GM18505 (cell line): ENCODE measurements at regions not wholly inside any gene's neighbourhood (a gene's known extent, or its start where the extent isn't known, plus 50 kb on each side); places are given as distances from the start of the nearest gene placed in this dataset.

ENCODE experiments used
- ATAC-seq: cut with Tn5 transposase; IDR thresholded peaks from one replicate; pipeline ENCODE4 v1.9.1; 2021; ENCODE audit not compliant: unreplicated experiment
- POLR2A ChIP-seq: IDR thresholded peaks from 4 replicates; pipeline ENCODE4 v1.6.1; 2011; ENCODE audit warnings: borderline replicate concordance; ENCODE audit not compliant: insufficient read depth, insufficient read length; ENCODE audit errors: extremely low read depth

GRCh38 chr7:3243256-3243655 lies 57.8 kb upstream of the SDK1 start:
- no peak for ATAC-seq
- no peak for TF ChIP-seq POLR2A

- no peak for ATAC-seq
- no peak for TF ChIP-seq POLR2A
These were observed 57.4 kb upstream of the SDK1 start for GRCh38 chr7:3243680-3244079.

GRCh38 chr7:3244241-3244814 lies 56.7 kb upstream of the SDK1 start:
- no peak for TF ChIP-seq POLR2A
- no peak for ATAC-seq

GRCh38 chr7:3245077-3245476 lies 56.0 kb upstream of the SDK1 start:
- ATAC-seq, result no peak
- no peak for TF ChIP-seq POLR2A

GRCh38 chr7:3245721-3246120 lies 55.3 kb upstream of the SDK1 start:
- no peak for ATAC-seq

GRCh38 chr7:3246127-3246526 lies 54.9 kb upstream of the SDK1 start:
- no peak for ATAC-seq
- TF ChIP-seq POLR2A, result no peak

More at GRCh38 chr7:3245721-3246120, 55.3 kb upstream of the SDK1 start:
- TF ChIP-seq POLR2A, result no peak

GRCh38 chr7:3246651-3247050 lies 54.4 kb upstream of the SDK1 start:
- ATAC-seq, result no peak
- TF ChIP-seq POLR2A, result no peak

- TF ChIP-seq POLR2A, result no peak
- no peak for ATAC-seq
These were observed 50.3 kb upstream of the SDK1 start for GRCh38 chr7:3250725-3251124.
